GM12873 (cell line): ENCODE measurements at regions not wholly inside any gene's neighbourhood (a gene's known extent, or its start where the extent isn't known, plus 50 kb on each side); places are given as distances from the start of the nearest gene placed in this dataset.

Experiments
- TF ChIP-seq, protein P1 (sequence below): IDR thresholded peaks from 2 replicates; pipeline ENCODE4 v1.5.1; 2012; ENCODE audit warnings: low read depth, mild to moderate bottlenecking, moderate library complexity, low read length, control low read depth; ENCODE audit not compliant: insufficient read depth; ENCODE audit errors: missing control alignments

DNA sequence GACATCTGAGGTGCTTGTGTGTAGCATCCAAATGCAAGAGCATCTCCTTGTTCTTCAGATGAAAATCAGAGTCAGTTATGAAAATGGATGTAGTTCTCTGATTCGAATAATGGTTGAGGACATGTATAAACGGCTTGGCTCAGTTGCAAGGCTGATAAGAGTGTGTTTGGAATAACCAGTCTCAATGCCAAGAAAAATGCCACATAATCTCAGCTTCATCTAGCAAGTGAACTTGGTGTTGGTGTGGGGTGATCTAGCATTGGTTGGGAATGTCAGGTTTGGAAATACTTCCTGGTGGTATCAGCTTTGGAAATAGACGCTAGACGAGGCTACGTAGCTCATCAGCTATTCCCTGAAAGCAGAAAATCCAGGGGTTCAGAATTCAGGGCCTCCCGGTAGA lies 362.0 kb downstream of the FGF9 start:
- TF ChIP-seq, protein P1, sequence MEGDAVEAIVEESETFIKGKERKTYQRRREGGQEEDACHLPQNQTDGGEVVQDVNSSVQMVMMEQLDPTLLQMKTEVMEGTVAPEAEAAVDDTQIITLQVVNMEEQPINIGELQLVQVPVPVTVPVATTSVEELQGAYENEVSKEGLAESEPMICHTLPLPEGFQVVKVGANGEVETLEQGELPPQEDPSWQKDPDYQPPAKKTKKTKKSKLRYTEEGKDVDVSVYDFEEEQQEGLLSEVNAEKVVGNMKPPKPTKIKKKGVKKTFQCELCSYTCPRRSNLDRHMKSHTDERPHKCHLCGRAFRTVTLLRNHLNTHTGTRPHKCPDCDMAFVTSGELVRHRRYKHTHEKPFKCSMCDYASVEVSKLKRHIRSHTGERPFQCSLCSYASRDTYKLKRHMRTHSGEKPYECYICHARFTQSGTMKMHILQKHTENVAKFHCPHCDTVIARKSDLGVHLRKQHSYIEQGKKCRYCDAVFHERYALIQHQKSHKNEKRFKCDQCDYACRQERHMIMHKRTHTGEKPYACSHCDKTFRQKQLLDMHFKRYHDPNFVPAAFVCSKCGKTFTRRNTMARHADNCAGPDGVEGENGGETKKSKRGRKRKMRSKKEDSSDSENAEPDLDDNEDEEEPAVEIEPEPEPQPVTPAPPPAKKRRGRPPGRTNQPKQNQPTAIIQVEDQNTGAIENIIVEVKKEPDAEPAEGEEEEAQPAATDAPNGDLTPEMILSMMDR = no peak

DNA sequence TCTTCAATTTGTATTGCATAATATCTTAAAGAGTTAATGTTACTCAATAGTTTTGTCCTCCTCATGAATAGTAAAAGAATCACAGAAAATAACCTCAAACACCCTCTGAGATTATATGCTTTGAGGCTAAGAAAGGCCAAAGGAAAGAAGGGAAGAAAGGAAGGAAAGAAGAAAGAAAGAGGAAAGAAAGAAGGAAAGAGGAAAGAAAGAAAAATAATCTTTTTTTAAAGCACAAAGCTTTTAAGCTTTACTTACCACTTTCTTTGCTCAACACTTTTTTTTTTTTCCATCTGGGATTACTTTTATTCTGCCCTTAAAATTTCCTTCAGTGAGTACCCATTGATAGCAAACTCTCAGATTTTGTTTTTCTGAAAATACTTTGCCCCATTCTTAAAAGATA lies 369.1 kb downstream of the FGF9 start:
- TF ChIP-seq, protein P1 = no peak

DNA sequence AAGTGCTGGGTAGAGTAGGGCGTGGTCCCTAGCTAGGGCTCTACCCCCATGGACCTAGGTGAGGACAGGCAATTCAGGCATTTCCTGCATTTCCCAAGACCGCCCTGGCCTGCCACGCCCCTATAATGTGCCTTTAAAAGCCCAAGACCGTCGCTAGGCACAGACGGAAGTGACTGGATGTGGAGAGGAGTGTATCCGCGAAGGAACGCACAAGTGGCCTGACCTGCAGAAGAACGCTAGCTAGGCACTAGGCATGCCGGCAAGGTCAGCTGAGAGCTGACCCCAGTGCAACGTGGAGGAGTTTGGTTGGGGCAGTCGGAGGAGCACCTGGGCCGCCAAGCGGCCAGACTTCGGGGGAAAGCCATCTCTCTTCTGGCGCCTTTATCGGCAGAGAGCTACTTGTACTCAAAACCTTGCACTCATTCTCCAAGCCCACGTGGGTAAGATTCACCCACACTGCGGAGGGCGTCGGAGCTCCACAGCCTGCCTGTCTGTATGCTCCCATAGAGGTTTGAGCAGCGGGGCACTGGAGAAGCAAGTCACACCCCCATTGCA lies 370.0 kb downstream of the FGF9 start:
- TF ChIP-seq, protein P1 = no peak

DNA sequence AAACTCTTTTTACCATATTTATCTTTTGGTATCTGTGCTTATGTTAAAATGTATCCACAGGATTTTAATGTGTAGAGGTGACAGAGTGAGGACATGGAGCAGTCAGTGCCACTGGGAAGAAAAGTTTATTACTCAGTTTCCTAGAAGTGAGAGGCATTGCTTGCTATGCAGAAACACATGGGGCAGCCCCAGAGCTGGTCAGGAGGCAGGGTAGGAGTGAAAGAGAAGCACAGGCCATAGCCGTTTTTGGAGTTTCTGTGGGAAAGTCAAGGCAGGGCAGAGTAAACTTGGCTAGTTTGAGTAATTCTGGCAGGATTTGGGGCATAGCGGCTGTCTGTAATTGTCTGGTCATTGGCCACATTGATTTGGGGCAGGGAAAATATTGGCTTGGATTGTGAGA lies 370.9 kb downstream of the FGF9 start:
- TF ChIP-seq, protein P1 = no peak

DNA sequence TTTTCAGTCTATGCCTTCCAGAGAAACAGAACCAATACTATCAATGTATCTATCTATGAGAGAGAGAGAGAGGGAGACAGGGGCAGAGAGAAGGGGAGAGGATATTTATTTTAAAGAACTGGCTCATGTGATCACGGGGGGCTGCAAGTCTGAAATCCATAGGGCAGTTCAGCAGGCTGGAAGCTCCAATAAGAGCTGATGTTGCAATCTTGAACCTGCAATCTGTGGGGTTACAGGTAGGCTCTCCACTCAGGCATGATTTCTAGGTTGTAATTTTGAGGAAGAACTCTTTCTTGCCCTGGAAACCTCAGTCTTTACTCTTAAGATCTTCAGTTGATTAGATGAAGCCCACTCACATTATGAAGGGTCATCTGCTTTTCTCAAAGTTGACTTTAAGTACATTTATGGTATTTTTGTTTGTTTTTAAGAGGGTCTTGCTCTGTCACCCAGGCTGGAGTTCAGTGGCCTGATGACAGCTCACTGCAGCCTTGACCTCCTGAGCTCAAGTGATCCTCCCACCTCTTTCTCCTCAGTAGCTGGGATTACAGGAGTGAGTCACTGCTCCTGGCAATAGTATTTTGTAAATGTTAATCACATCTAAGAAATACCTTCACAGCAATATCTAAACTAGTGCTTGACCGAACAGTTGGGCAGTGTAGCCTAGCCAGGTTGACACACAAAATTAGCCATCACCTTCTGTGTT lies 376.4 kb downstream of the FGF9 start:
- TF ChIP-seq, protein P1 = no peak

DNA sequence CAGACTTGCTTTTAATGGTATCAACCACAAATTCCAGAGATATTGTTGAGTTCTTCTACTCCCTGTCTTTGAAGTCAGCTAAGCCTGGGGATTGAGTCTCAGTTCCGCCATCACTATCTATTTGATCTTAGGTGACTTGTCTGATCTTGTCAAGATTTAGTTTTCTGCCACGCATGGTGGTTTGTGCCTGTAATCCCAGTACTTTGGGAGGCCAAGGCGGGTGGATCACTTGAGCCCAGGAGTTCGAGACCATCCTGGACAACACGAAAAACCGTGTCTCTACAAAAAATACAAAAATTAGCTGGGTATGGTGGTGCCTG lies 376.9 kb downstream of the FGF9 start:
- TF ChIP-seq, protein P1 = no peak

DNA sequence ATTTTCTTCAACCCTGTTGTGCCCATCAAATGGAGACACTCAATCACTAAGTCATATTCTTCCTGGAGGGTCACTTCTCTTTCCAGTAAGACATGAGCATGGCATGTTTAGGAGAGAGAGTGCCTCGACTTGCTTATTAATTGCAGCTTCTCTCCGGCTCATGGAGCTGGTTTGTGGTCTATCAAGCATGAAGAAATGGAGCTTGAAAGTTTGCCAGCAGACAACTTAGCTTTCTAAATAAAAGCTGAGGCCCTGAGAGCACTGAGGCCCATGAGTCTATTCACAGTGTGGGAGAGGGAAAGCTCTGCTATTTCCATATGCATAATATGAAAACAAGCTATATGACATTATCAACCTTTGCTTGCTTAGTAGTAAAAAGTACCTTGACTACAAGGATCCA lies 378.5 kb downstream of the FGF9 start:
- TF ChIP-seq, protein P1 = no peak
